ENCODE measurements at regions not wholly inside any gene's neighbourhood (a gene's known extent, or its start where the extent isn't known, plus 50 kb on each side); places are given as distances from the start of the nearest gene placed in this dataset.

GRCh38 chr10:62634576-62634975 lies 169.9 kb upstream of the ADO start:
- no peak for DNase-seq

DNA sequence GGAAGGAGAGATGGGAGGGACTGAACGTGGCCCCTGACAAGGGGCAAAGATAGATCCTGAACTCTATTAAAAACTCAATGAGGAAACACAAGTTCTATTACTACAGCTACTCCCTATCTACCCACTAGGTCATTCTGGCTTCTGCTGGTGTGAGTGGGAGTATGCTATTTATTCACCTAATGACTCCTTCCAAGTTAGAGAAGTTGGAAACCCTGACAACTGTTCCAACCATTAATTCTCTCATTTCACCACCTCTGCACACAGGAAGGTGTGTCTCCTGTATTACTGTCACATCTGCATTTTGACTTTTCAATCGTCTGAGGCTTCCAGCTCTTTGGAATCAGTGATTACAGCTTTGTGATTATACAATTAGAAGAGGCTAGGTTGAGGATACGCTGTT lies 169.4 kb upstream of the ADO start:
- no peak for DNase-seq

DNA sequence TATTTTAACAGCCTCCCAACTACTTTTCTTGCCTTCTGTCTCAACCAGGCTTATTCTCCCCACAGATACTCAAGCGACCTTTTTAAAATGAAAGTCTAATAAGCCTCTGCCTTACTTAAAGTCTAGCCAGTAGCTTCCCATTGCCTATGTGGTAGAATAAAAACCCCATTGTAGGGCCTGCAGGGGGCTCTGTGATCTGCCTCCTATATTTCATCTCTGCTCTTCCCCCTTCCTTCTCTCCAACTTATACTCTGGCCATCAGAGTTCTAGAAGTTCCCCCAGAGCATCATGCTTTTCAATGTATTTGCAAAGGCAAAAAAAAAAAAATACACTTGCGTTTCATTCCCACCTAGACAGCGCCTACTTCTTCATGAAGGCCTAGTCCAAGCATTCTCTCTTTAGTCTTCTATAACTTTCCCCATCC lies 167.7 kb upstream of the ADO start:
- no peak for DNase-seq

- DNase-seq, result peak; percentile 44
Measured at GRCh38 chr10:62637249-62638061, 167.1 kb upstream of the ADO start.

- DNase-seq, result no peak
Measured at GRCh38 chr10:62638062-62638477, 166.4 kb upstream of the ADO start.

DNA sequence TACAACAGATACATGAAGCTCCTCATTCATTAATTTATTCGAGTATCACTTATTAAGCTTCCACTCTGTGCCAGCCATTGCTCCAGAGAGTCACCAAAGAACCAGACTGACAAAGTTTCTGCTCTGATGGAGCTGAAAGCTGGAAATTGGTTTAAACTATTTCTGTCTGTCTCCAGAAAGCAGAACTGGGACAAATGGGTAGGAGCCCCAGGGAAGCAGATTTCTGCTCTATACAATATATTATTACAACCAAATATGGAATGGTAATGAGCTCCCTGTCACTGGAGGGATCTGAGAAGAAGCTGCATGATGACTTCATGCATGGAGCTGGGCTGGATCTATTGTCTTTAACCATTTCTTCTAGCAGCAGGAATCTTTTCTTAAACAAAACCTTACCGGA lies 165.4 kb upstream of the ADO start:
- no peak for DNase-seq

DNA sequence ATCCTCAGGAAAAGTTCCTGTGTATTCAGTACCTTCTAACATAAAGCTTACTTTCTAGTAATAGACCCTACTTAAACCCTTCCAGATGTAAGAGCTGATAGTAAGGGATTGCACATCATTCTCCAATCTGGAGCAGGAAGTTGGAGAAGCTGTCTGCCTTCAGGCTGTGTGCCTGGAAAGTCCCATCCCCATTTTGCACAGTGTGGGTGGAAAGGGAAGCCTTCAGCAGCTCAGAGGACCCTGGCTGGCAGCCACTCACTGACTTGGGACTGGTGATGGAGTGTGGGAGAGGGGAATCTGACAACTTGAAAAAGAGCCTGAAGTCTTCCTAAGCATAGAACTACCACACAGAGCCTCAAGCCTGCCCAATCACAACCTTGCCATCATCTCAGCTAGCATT lies 164.1 kb upstream of the ADO start:
- no peak for DNase-seq

GRCh38 chr10:62643606-62644587 lies 160.6 kb upstream of the ADO start:
- no peak for DNase-seq

GRCh38 chr10:62647375-62648092 lies 157.0 kb upstream of the ADO start:
- DNase-seq, result no peak

GRCh38 chr10:62648921-62649320 lies 155.6 kb upstream of the ADO start:
- no peak for DNase-seq

- no peak for DNase-seq
Measured at GRCh38 chr10:62650411-62650810, 154.1 kb upstream of the ADO start.

DNA sequence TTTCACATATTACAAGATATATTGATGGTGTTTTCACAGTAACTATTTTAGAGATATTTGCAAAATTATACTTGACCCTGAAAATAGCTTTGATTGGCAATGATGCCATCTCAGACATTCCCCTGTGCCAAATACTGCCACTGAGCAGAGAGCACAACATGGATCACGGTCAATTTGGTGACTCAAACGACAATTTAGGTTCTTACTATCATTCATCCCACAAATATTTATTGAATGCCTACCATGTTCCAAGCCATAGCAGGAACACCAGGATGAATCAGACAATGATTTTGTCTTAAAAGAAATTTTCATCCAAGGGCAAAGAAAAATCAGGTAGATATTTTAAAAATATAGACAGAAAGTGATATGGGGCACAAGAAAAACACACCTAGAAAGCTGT lies 153.2 kb upstream of the ADO start:
- no peak for DNase-seq

- DNase-seq, result peak; percentile 34
Measured at GRCh38 chr10:62652114-62652513, 152.4 kb upstream of the ADO start.

GRCh38 chr10:62652564-62652963 lies 152.0 kb upstream of the ADO start:
- no peak for DNase-seq

DNA sequence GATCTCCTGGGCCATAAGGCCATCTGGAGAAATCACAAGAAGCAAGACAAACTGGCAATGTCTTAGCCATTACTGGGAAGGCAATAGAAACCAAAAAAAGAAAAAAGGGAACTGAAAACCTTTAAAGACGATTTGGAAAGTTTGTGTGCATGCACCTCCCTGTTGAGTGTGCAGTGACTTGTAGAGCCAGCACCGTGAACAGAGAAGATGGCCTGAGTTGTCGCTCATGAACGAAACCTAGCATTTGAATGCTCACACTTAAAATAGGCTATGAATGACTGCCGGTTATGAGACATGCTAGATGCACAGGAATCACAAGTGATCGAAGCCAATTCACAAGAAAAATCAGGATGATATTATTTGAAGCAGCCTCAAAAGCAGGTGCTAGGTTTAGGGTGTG lies 151.3 kb upstream of the ADO start:
- no peak for DNase-seq

DNA sequence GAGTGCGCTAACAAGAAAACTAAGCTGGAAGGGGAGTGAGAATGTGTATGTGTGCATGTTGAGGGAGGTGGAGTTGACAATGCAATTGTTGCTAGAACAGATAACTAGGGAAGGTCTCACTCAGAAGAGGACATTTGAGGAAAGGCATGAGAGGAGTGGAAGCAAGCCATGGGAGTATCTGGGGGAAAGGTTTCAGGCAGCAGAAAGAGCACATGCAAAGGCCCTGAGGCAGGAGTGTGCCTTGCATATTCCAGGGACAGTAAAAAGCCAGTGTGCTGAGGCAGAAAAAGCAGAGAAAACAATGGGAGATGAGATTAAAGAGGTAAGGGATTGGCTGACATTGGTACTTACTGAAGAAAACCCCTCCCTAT lies 149.6 kb upstream of the ADO start:
- DNase-seq, result no peak

- DNase-seq, result no peak
Measured at GRCh38 chr10:62655337-62655994, 149.1 kb upstream of the ADO start.

DNA sequence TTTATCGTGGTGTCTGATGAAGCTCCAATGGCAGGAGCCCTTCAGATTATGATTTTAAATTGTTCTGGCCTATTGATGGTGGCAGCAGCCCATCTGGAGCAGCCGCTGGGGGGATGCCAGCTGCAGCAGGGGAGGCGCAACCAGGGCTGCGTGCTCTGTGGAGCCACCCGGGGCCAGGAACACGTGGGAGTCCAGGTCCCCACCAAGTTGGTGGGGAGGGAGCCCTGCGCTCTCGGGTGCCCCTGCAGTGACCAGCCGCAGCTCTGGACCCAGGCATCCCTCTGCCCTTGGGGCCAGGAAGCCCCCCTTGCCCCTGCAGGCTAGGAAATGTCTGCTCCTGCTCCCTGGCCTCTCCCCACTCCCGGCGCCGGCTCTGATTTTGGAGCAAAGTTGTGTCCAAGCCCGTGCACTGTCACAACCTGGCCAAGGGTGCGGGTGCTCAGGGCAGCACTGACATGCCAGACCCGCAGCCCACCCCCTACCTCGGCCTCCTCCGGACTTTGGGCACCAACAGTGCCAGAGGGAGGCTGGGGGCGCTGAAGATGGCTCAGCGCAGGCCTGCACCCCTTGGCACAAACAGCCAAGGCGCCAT lies 147.2 kb upstream of the ADO start:
- DNase-seq, result no peak

DNA sequence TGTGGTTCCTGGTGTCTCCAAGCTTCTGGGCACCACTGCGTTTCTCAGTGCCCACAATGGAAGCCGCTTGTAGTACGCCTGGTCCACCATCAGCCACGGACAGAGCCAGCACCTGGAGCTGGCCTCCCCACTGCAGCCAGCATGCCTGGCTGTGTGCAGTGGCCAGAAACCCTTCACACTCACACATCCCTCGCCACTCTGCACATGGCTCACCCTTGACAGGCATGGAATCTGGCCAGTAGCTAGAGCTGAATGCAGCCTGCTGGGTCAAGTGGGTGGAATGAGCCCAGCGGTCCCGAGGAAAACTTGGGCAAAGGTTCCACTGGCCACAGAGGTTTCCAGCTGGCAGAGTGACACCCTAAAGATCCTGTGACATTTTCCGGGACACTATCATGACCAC lies 146.0 kb upstream of the ADO start:
- DNase-seq, result no peak

- no peak for DNase-seq
Measured at GRCh38 chr10:62661143-62661542, 143.4 kb upstream of the ADO start.

DNA sequence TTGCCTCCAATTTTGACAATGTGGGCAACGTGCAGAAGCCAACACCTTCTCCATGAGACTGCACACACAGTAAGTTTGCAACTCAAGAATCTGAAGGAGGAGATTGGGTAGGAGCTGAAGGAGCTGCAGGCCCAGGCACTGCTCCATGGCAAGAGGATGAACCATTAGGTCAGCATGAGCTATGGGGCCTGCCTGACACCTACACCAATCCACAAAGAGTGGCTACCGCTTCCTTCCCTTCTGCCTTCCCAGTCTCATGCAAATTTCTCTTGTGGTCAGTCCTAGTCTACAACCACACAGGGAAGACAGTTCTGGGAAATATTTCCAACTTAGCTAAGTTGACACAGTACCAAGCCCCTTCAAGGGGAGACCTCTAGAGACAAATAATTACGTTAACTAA lies 142.0 kb upstream of the ADO start:
- no peak for DNase-seq

DNA sequence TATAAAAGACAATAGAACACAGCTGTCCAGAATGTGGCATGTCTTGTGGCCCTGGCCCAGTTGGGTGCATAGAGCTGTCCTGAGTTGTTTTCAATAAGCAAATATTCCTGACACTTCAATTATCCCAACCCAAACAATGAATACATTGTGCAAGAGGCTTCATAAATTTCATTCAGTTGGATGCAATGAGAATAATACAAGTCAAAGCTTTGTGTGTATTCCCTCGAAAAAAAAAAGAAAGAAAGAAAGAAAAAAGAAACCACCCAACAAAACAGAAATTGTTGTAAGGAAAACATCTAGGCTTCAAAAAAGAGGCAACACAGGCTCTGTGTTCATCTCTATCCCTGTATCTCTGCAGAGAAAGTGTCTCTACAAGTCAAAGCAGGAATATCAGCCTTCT lies 138.7 kb upstream of the ADO start:
- DNase-seq, result no peak
